ENCODE measurements at regions not wholly inside any gene's neighbourhood (a gene's known extent, or its start where the extent isn't known, plus 50 kb on each side); places are given as distances from the start of the nearest gene placed in this dataset.

GRCh38 chr9:73079326-73079725, 72.3 kb upstream of the ANXA1 start:
- H3K4me3 ChIP-seq (ENCODE audit: low read length), result no peak overlapping the region
- no peaks in the 10 kb centered on the region for H3K27me3 ChIP-seq (ENCODE audit: control insufficient read depth, insufficient read depth, low read length)
- DNase-seq, result peak; percentile 19 to 57
- no peak overlapping the region for H3K27ac ChIP-seq (ENCODE audit: low read length)
- no peaks in the 10 kb centered on the region for H3K9me3 ChIP-seq (ENCODE audit: control insufficient read depth, low read depth, low read length)
- WGBS (ENCODE audit: insufficient coverage, low lambda C conversion rate), result no CpG with 5 or more reads among the region's 1 CpG
- no peaks in the 10 kb centered on the region for H3K36me3 ChIP-seq (ENCODE audit: control insufficient read depth, insufficient read depth, low read length)
- H3K4me1 ChIP-seq (ENCODE audit: control insufficient read depth, insufficient read depth, low read length), result no peaks in the 10 kb centered on the region

GRCh38 chr9:73077625-73078030, 74.0 kb upstream of the ANXA1 start:
- H3K27ac ChIP-seq (ENCODE audit: low read length), result no peak overlapping the region
- no peaks in the 10 kb centered on the region for H3K9me3 ChIP-seq (ENCODE audit: control insufficient read depth, low read depth, low read length)
- no peaks in the 10 kb centered on the region for H3K27me3 ChIP-seq (ENCODE audit: control insufficient read depth, insufficient read depth, low read length)
- H3K4me1 ChIP-seq (ENCODE audit: control insufficient read depth, insufficient read depth, low read length), result no peaks in the 10 kb centered on the region
- H3K4me3 ChIP-seq (ENCODE audit: low read length), result no peak overlapping the region
- DNase-seq, result no peak
- H3K36me3 ChIP-seq (ENCODE audit: control insufficient read depth, insufficient read depth, low read length), result no peaks in the 10 kb centered on the region

GRCh38 chr9:73076970-73077369, 74.7 kb upstream of the ANXA1 start:
- Histone ChIP-seq H3K27me3 (ENCODE audit: control insufficient read depth, insufficient read depth, low read length) (no peaks in the 10 kb centered on the region), H3K4me3 (ENCODE audit: low read length) (no peak overlapping the region), H3K9me3 (ENCODE audit: control insufficient read depth, low read depth, low read length) (no peaks in the 10 kb centered on the region), H3K4me1 (ENCODE audit: control insufficient read depth, insufficient read depth, low read length) (no peaks in the 10 kb centered on the region), H3K27ac (ENCODE audit: low read length) (no peak overlapping the region), H3K36me3 (ENCODE audit: control insufficient read depth, insufficient read depth, low read length) (no peaks in the 10 kb centered on the region)
- DNase-seq, result no peak

GRCh38 chr9:73074176-73074708, 77.4 kb upstream of the ANXA1 start:
- H3K9me3 ChIP-seq (ENCODE audit: control insufficient read depth, low read depth, low read length), result no peaks in the 10 kb centered on the region
- H3K4me1 ChIP-seq (ENCODE audit: control insufficient read depth, insufficient read depth, low read length), result no peaks in the 10 kb centered on the region
- WGBS (ENCODE audit: insufficient coverage, low lambda C conversion rate), result 71% methylated on average over 2 of the region's 2 CpGs
- no peak overlapping the region for H3K27ac ChIP-seq (ENCODE audit: low read length)
- H3K4me3 ChIP-seq (ENCODE audit: low read length), result no peak overlapping the region
- no peak for DNase-seq
- H3K36me3 ChIP-seq (ENCODE audit: control insufficient read depth, insufficient read depth, low read length), result no peaks in the 10 kb centered on the region
- no peaks in the 10 kb centered on the region for H3K27me3 ChIP-seq (ENCODE audit: control insufficient read depth, insufficient read depth, low read length)

- no peak for DNase-seq
- WGBS (ENCODE audit: insufficient coverage, low lambda C conversion rate), result 80% methylated on average over 3 of the region's 5 CpGs
- Histone ChIP-seq H3K4me1 (ENCODE audit: control insufficient read depth, insufficient read depth, low read length) (no peaks in the 10 kb centered on the region), H3K27ac (ENCODE audit: low read length) (no peak overlapping the region), H3K36me3 (ENCODE audit: control insufficient read depth, insufficient read depth, low read length) (no peaks in the 10 kb centered on the region), H3K9me3 (ENCODE audit: control insufficient read depth, low read depth, low read length) (no peaks in the 10 kb centered on the region), H3K4me3 (ENCODE audit: low read length) (no peak overlapping the region), H3K27me3 (ENCODE audit: control insufficient read depth, insufficient read depth, low read length) (no peaks in the 10 kb centered on the region)
These were observed 78.1 kb upstream of the ANXA1 start for GRCh38 chr9:73073337-73074175.

DNA sequence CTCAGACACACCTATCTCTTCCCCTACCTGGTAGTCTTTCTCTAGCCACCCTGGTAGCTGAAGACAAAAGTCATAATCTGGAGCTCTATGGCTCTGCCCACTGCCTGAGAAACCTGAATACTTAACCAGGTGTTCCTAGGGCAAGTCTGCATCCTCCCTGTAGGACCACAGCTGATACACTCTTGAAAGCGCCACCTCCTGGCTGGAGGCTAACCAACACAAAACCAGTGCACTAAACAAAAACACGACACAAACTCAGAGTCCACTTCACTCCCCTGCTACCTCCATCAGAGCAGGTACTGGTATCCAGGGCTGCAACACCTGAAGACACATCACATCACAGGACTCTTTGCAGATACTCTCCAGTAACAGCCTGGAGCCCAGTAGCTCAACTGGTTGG, 84.6 kb upstream of the ANXA1 start:
- no peak overlapping the region for H3K27ac ChIP-seq (ENCODE audit: low read length)
- no peak for DNase-seq
- H3K9me3 ChIP-seq (ENCODE audit: control insufficient read depth, low read depth, low read length), result no peaks in the 10 kb centered on the region
- no peak overlapping the region for H3K4me3 ChIP-seq (ENCODE audit: low read length)
- H3K36me3 ChIP-seq (ENCODE audit: control insufficient read depth, insufficient read depth, low read length), result no peaks in the 10 kb centered on the region
- WGBS (ENCODE audit: insufficient coverage, low lambda C conversion rate), result no CpG with 5 or more reads among the region's 2 CpGs
- no peaks in the 10 kb centered on the region for H3K27me3 ChIP-seq (ENCODE audit: control insufficient read depth, insufficient read depth, low read length)
- H3K4me1 ChIP-seq (ENCODE audit: control insufficient read depth, insufficient read depth, low read length), result no peaks in the 10 kb centered on the region

DNA sequence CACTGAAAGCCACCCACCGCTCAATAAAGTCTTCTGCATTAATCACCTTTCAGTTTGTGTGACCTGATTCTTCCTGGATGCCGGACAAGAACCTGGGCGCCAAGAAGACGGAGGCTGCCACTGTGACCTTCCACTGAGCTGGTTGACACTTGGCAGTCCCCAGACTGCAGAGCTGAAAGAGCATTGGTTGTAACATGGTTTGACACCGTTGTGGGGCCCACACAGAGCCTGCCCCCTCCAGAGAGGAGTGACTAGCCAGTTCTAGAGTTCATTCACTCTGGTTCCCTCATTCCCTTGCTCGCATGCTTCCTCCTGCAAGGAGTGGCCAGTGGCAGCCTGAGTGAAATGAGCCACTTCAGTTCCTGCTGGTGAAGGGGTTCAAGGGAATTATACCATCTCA, 86.2 kb upstream of the ANXA1 start:
- H3K4me1 ChIP-seq (ENCODE audit: control insufficient read depth, insufficient read depth, low read length), result no peaks in the 10 kb centered on the region
- DNase-seq, result no peak
- H3K9me3 ChIP-seq (ENCODE audit: control insufficient read depth, low read depth, low read length), result no peaks in the 10 kb centered on the region
- no peaks in the 10 kb centered on the region for H3K36me3 ChIP-seq (ENCODE audit: control insufficient read depth, insufficient read depth, low read length)
- no peaks in the 10 kb centered on the region for H3K27me3 ChIP-seq (ENCODE audit: control insufficient read depth, insufficient read depth, low read length)
- no CpG with 5 or more reads among the region's 6 CpGs for WGBS (ENCODE audit: insufficient coverage, low lambda C conversion rate)
- no peak overlapping the region for H3K27ac ChIP-seq (ENCODE audit: low read length)
- H3K4me3 ChIP-seq (ENCODE audit: low read length), result no peak overlapping the region

GRCh38 chr9:73064315-73064714, 87.3 kb upstream of the ANXA1 start:
- H3K36me3 ChIP-seq (ENCODE audit: control insufficient read depth, insufficient read depth, low read length), result no peaks in the 10 kb centered on the region
- DNase-seq, result no peak
- H3K9me3 ChIP-seq (ENCODE audit: control insufficient read depth, low read depth, low read length), result no peaks in the 10 kb centered on the region
- H3K27me3 ChIP-seq (ENCODE audit: control insufficient read depth, insufficient read depth, low read length), result no peaks in the 10 kb centered on the region
- no peaks in the 10 kb centered on the region for H3K4me1 ChIP-seq (ENCODE audit: control insufficient read depth, insufficient read depth, low read length)
- no peak overlapping the region for H3K4me3 ChIP-seq (ENCODE audit: low read length)
- H3K27ac ChIP-seq (ENCODE audit: low read length), result no peak overlapping the region
- WGBS (ENCODE audit: insufficient coverage, low lambda C conversion rate), result 71% methylated on average over 1 of the region's 3 CpGs

- WGBS (ENCODE audit: insufficient coverage, low lambda C conversion rate), result no CpG with 5 or more reads among the region's 3 CpGs
- H3K4me3 ChIP-seq (ENCODE audit: low read length), result no peak overlapping the region
- H3K27ac ChIP-seq (ENCODE audit: low read length), result no peak overlapping the region
- no peaks in the 10 kb centered on the region for H3K9me3 ChIP-seq (ENCODE audit: control insufficient read depth, low read depth, low read length)
- H3K4me1 ChIP-seq (ENCODE audit: control insufficient read depth, insufficient read depth, low read length), result no peaks in the 10 kb centered on the region
- H3K27me3 ChIP-seq (ENCODE audit: control insufficient read depth, insufficient read depth, low read length), result no peaks in the 10 kb centered on the region
- DNase-seq, result no peak
- no peaks in the 10 kb centered on the region for H3K36me3 ChIP-seq (ENCODE audit: control insufficient read depth, insufficient read depth, low read length)
These were observed 90.5 kb upstream of the ANXA1 start for GRCh38 chr9:73061146-73061545.

DNA sequence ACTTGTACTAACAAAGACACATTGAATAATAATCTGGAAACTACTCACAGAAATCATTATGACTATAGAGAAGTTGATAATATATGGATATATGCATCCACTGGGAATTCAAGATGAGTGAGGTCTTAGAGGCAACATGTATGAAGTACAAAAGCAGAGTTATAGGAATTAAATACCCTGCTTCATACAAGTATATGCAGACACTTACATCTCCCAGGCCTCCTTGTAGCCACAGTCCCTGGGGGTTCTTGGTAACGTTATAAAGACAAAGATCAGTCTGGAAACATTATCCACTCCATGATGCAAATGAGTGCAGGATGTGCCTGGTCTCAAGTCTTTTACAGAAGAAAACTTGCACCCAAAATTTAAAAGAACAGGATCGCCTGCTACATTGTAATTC, 92.4 kb upstream of the ANXA1 start:
- no CpG with 5 or more reads among the region's 2 CpGs for WGBS (ENCODE audit: insufficient coverage, low lambda C conversion rate)
- Histone ChIP-seq H3K36me3 (ENCODE audit: control insufficient read depth, insufficient read depth, low read length) (no peaks in the 10 kb centered on the region), H3K4me3 (ENCODE audit: low read length) (no peak overlapping the region), H3K4me1 (ENCODE audit: control insufficient read depth, insufficient read depth, low read length) (no peaks in the 10 kb centered on the region), H3K27ac (ENCODE audit: low read length) (no peak overlapping the region), H3K9me3 (ENCODE audit: control insufficient read depth, low read depth, low read length) (no peaks in the 10 kb centered on the region), H3K27me3 (ENCODE audit: control insufficient read depth, insufficient read depth, low read length) (no peaks in the 10 kb centered on the region)
- no peak for DNase-seq

GRCh38 chr9:73056245-73056644, 95.4 kb upstream of the ANXA1 start:
- no peak for DNase-seq
- H3K9me3 ChIP-seq (ENCODE audit: control insufficient read depth, low read depth, low read length), result no peaks in the 10 kb centered on the region
- 73% methylated on average over 2 of the region's 5 CpGs for WGBS (ENCODE audit: insufficient coverage, low lambda C conversion rate)
- H3K4me3 ChIP-seq (ENCODE audit: low read length), result no peak overlapping the region
- no peaks in the 10 kb centered on the region for H3K4me1 ChIP-seq (ENCODE audit: control insufficient read depth, insufficient read depth, low read length)
- H3K36me3 ChIP-seq (ENCODE audit: control insufficient read depth, insufficient read depth, low read length), result no peaks in the 10 kb centered on the region
- no peak overlapping the region for H3K27ac ChIP-seq (ENCODE audit: low read length)
- no peaks in the 10 kb centered on the region for H3K27me3 ChIP-seq (ENCODE audit: control insufficient read depth, insufficient read depth, low read length)
